ENCODE measurements at regions not wholly inside any gene's neighbourhood (a gene's known extent, or its start where the extent isn't known, plus 50 kb on each side); places are given as distances from the start of the nearest gene placed in this dataset.
A peak's percentile ranks its signal among the peaks of the same experiment; 100 is the strongest.

DNA sequence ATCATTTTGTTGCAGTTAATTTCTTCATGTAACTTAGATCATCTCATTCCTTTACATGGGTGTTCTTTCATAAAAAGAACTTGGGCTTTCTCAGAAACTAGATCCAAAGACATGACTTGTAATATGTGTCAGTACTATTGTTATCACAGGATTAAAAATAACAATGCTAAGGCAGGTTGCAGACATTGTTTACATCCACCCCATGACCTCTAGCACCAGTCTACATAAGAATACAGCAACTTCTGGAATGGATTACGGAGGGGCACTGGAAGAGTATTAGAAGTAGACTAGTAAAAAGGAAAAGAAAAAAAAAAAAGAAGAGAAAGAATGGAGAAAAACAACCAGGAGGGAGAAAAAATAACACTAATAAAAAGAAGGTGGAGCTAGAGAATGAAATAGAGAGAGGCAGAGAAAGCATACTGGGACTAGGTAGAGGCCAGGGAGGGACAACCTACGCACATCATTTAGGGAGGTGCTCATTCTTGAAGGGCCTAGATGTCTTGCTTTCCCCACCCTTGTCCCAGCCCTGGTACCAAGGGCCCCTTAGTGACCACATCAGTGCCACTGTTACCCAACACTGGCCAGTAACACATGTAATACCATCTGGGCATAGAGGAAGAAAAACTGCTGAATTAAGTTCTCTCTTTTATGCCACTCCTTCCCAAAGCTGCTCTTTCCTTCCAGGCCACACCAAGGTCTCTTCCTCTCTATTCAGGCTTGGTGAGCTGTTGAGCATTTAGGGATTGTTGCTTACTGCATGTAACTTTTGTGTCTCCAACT, 70.6 kb upstream of the KLF7 start:
- no peak overlapping the region for H3K4me3 ChIP-seq (replicated peaks; ENCODE audit: low read depth, low read length)
- no peak for DNase-seq (ENCODE audit: low read depth)
- TF ChIP-seq, protein P1, sequence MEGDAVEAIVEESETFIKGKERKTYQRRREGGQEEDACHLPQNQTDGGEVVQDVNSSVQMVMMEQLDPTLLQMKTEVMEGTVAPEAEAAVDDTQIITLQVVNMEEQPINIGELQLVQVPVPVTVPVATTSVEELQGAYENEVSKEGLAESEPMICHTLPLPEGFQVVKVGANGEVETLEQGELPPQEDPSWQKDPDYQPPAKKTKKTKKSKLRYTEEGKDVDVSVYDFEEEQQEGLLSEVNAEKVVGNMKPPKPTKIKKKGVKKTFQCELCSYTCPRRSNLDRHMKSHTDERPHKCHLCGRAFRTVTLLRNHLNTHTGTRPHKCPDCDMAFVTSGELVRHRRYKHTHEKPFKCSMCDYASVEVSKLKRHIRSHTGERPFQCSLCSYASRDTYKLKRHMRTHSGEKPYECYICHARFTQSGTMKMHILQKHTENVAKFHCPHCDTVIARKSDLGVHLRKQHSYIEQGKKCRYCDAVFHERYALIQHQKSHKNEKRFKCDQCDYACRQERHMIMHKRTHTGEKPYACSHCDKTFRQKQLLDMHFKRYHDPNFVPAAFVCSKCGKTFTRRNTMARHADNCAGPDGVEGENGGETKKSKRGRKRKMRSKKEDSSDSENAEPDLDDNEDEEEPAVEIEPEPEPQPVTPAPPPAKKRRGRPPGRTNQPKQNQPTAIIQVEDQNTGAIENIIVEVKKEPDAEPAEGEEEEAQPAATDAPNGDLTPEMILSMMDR (IDR thresholded peaks at IDR 0.05; ENCODE audit: low read length, missing control alignments), result no peak

DNA sequence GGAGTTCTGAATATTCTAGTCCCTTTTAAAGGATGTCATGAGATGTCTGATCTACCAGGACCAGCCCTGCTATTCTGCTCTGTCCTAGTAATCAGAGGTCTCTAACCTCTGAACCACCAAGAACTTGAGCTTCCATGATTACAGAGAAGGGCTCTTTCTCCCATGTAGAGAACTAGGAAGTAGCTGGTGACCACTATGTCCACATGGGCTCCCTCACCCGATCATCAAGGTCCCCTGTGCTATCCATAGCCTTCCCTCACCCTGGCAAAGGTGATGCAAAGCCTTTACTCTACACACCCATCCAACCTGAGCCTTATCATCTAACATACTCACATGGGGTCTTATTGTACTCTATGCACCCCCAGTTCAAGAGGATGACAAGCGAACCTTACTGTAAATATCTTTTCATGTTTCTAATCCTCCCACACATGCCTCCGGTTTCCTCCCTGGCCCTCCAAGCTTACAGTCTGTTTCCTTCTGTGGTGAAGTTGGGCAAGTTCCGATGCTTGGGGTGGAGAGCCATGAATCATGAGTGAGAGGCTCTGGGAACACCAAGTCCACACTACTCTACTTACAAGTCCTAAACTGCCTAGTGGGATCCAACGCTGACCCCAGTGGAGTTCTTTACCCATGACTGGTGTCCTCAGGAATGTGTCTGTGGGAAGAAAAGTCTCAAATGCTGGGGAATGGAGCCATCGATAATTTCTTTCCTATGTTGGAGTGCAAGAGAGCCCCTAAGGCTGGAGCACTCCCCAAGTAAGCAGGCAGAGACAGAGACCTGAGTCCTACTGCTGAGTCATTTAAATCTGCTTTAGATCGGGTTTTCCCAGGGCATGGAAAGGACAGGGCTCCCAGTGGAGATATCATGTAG, 73.3 kb upstream of the KLF7 start:
- H3K4me3 ChIP-seq (replicated peaks; ENCODE audit: low read depth, low read length), result no peak overlapping the region
- TF ChIP-seq, protein P1 (IDR thresholded peaks at IDR 0.05; ENCODE audit: low read length, missing control alignments), result no peak
- DNase-seq (ENCODE audit: low read depth), result peak; percentile 100

DNA sequence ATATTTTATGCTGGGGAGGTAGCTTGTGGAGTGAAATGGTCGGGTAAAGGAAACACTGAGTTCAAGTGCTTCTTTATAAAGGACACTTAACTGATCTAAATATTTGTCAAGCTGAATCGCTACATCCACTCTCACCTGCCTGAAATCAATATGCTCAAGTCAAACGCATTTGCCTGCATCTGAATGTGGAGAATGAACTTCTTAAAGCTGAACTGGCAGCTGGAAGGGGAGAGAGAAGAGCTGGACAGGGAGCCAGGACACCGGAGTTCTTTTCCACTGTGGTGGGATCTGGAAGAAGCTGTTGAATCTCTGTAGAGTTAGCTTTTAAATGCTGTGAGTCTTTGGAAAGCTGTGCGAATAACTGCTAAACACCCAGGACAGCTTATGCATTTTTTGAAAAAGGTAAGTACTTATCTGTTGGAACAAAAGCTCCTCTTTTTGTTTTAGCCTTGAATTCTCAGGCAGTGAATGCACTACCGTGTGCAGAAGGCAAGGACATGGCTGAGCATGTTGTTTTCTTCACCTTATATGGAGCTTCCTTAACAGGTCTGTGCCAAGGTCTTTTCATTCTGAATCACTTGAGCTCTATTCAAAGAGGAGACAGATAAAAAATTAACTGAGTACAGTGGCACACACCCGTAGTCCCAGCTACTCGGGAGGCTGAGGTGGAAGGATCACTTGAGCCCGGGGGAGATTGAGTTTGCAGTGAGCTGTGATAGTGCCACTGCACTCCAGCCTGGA, 74.2 kb upstream of the KLF7 start:
- TF ChIP-seq, protein P1 (IDR thresholded peaks at IDR 0.05; ENCODE audit: low read length, missing control alignments), result no peak
- DNase-seq (ENCODE audit: low read depth), result peak; percentile 76
- H3K4me3 ChIP-seq (replicated peaks; ENCODE audit: low read depth, low read length), result peak overlapping the region; percentile 17

DNA sequence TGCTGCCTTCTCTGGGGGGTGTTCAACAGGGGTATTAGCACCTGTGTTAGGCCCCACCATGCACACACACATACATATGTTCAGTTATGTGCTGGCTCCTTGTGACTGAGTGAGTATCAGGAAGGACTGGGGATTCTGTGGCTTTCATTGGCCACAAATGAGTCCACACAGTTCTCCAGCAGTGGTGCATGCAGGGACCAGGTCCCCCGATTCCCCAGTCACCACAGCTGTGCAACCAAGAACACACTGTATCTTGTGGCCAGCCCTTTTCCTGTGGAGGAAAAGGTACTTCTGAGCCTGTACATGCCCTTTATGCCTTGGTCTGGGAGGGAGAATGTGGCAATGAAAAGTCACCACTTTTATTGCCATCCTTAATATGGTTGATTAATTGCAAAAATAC, 74.9 kb upstream of the KLF7 start:
- TF ChIP-seq, protein P1 (IDR thresholded peaks at IDR 0.05; ENCODE audit: low read length, missing control alignments), result no peak
- no peak for DNase-seq (ENCODE audit: low read depth)
- no peak overlapping the region for H3K4me3 ChIP-seq (replicated peaks; ENCODE audit: low read depth, low read length)

DNA sequence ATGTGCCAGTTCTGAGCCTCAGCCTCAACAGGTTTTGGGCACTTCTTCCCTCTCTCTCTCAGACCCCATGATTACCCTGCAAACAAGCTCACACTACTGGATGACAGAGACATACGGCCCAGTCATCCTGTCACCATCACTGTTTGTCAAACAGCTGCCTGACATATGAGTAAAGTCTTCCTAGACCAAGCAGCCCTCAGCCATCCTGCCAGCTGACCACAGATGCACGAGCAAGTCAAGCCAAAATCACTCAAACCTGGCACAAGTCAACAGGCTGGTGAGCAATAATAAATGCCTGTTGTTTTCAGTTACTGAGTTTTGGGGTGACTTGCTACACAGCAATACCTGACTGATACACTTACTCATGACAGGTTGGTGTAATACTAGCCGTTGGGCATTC, 75.5 kb upstream of the KLF7 start:
- TF ChIP-seq, protein P1 (IDR thresholded peaks at IDR 0.05; ENCODE audit: low read length, missing control alignments), result no peak
- DNase-seq (ENCODE audit: low read depth), result no peak
- H3K4me3 ChIP-seq (replicated peaks; ENCODE audit: low read depth, low read length), result no peak overlapping the region

DNA sequence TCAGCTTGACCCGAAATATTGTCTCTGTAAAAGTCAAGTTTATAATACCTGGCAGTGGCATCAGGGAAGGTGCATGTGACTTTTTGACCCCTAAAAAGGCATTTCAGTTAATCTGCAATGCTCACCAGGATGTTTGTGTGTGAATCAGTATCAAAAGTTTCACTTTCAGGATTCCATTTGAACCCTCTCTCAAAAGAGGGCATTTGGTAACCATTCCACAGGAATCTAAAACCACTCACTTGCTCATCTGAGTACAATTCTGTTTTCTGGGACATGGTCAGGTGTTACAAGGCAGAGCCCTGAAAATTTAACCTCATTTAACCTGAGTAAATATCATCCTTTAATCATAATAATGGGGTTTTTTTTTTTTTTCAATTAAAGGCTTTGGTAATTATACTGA, 77.9 kb upstream of the KLF7 start:
- H3K4me3 ChIP-seq (replicated peaks; ENCODE audit: low read depth, low read length), result no peak overlapping the region
- TF ChIP-seq, protein P1 (IDR thresholded peaks at IDR 0.05; ENCODE audit: low read length, missing control alignments), result no peak
- no peak for DNase-seq (ENCODE audit: low read depth)
